HFFc6 (cell line): ENCODE measurements at regions not wholly inside any gene's neighbourhood (a gene's known extent, or its start where the extent isn't known, plus 50 kb on each side); places are given as distances from the start of the nearest gene placed in this dataset.

ENCODE experiments used
- DNase-seq: peaks from one replicate; pipeline ENCODE4 v3.0.0-alpha.2; 2018
- H3K27ac Mint-ChIP-seq: 2 replicates; pipeline ENCODE4 v1.8.0; 2020; ENCODE audit warnings: mild to moderate bottlenecking, mixed read lengths
- H3K27me3 Mint-ChIP-seq: 2 replicates; pipeline ENCODE4 v1.8.0; 2021; ENCODE audit warnings: mild to moderate bottlenecking, moderate library complexity, mixed read lengths; ENCODE audit not compliant: insufficient read depth
- H3K36me3 Mint-ChIP-seq: 2 replicates; pipeline ENCODE4 v1.8.0; 2021; ENCODE audit warnings: low read depth, mixed read lengths
- H3K4me1 Mint-ChIP-seq: 2 replicates; pipeline ENCODE4 v1.8.0; 2020; ENCODE audit warnings: low read depth, mixed read lengths
- H3K4me3 Mint-ChIP-seq: 2 replicates; pipeline ENCODE4 v1.8.0; 2020; ENCODE audit warnings: mild to moderate bottlenecking, moderate library complexity, mixed read lengths
- H3K9me3 Mint-ChIP-seq: 2 replicates; pipeline ENCODE4 v1.8.0; 2020; ENCODE audit warnings: mild to moderate bottlenecking, mixed read lengths
- CTCF ChIP-seq: fragments of 200-600 bp; sonication (generic); IDR thresholded peaks from 2 replicates; pipeline ENCODE4 v1.5.0; 2021; ENCODE audit warnings: antibody characterized with exemption, mild to moderate bottlenecking

GRCh38 chr14:41280745-41281144 lies 325.9 kb upstream of the LRFN5 start:
- H3K36me3 Mint-ChIP-seq = no peaks in the 10 kb centered on the region
- no peaks in the 10 kb centered on the region for H3K4me1 Mint-ChIP-seq
- DNase-seq = no peak
- TF ChIP-seq CTCF = no peak
- no peak overlapping the region for H3K27ac Mint-ChIP-seq
- peaks cover 42% of the 10 kb centered on the region for H3K9me3 Mint-ChIP-seq
- H3K27me3 Mint-ChIP-seq = no peaks in the 10 kb centered on the region
- no peak overlapping the region for H3K4me3 Mint-ChIP-seq

- H3K36me3 Mint-ChIP-seq = no peaks in the 10 kb centered on the region
- peaks cover 48% of the 10 kb centered on the region for H3K9me3 Mint-ChIP-seq
- no peak for TF ChIP-seq CTCF
Measured at GRCh38 chr14:41277450-41277849, 329.2 kb upstream of the LRFN5 start.

GRCh38 chr14:41257476-41257875 lies 349.2 kb upstream of the LRFN5 start:
- no peak overlapping the region for H3K4me3 Mint-ChIP-seq
- H3K4me1 Mint-ChIP-seq = no peaks in the 10 kb centered on the region
- no peak overlapping the region for H3K27ac Mint-ChIP-seq
- H3K27me3 Mint-ChIP-seq = no peaks in the 10 kb centered on the region
- H3K36me3 Mint-ChIP-seq = no peaks in the 10 kb centered on the region
- no peak for TF ChIP-seq CTCF
- peaks cover 30% of the 10 kb centered on the region for H3K9me3 Mint-ChIP-seq
- DNase-seq = no peak

More at GRCh38 chr14:41277450-41277849, 329.2 kb upstream of the LRFN5 start:
- no peaks in the 10 kb centered on the region for H3K27me3 Mint-ChIP-seq
- no peak overlapping the region for H3K27ac Mint-ChIP-seq
- H3K4me1 Mint-ChIP-seq = no peaks in the 10 kb centered on the region
- H3K4me3 Mint-ChIP-seq = no peak overlapping the region
- DNase-seq = no peak

- Mint-ChIP-seq H3K4me3 (no peak overlapping the region), H3K27ac (no peak overlapping the region), H3K36me3 (no peaks in the 10 kb centered on the region), H3K4me1 (no peaks in the 10 kb centered on the region), H3K27me3 (no peaks in the 10 kb centered on the region), H3K9me3 (peaks cover 64% of the 10 kb centered on the region)
- no peak for DNase-seq
- no peak for TF ChIP-seq CTCF
Measured at GRCh38 chr14:41235466-41235865, 371.2 kb upstream of the LRFN5 start.

GRCh38 chr14:41230683-41231082 lies 376.0 kb upstream of the LRFN5 start:
- no peaks in the 10 kb centered on the region for H3K4me1 Mint-ChIP-seq
- no peak for DNase-seq
- no peak for TF ChIP-seq CTCF
- H3K9me3 Mint-ChIP-seq = peaks cover 34% of the 10 kb centered on the region
- no peak overlapping the region for H3K4me3 Mint-ChIP-seq
- no peaks in the 10 kb centered on the region for H3K36me3 Mint-ChIP-seq
- no peaks in the 10 kb centered on the region for H3K27me3 Mint-ChIP-seq
- H3K27ac Mint-ChIP-seq = no peak overlapping the region

GRCh38 chr14:41229824-41230223 lies 376.9 kb upstream of the LRFN5 start:
- Mint-ChIP-seq H3K4me3 (no peak overlapping the region), H3K36me3 (no peaks in the 10 kb centered on the region), H3K27ac (no peak overlapping the region), H3K4me1 (no peaks in the 10 kb centered on the region), H3K27me3 (no peaks in the 10 kb centered on the region), H3K9me3 (peaks cover 27% of the 10 kb centered on the region)
- no peak for TF ChIP-seq CTCF
- no peak for DNase-seq
